ENCODE measurements at regions not wholly inside any gene's neighbourhood (a gene's known extent, or its start where the extent isn't known, plus 50 kb on each side); places are given as distances from the start of the nearest gene placed in this dataset.

DNA sequence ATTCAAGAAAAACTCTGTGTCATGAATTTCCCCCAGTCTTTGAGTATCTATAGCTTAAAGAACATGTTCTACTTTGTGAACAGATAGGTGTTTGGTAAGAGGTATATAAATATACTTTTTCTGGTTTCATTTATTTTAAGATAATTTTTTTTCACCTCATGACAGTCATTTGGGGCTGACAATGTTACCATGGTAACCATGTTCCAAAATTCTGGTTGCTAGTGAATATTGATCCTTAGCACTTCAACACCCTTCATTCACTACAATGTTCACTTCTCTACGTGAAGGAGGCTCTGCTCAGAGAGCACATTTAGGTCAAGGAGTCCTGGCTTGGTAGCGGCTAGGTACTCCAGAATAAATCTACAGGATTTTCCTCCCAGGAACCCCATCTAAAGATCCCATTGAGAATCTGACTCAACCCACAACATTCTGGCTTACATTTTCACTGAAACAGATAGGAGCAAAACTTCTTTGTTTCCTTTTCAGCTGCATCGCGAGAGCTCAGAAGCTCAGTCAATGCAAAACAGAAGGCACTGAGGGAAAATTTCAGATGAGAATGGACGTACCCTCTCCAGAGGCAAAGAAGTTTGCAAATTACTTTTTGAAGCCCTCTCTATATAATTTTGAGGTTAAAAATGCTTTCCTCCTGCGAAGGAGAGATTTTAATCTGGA lies 93.6 kb downstream of the ARF6 start:
- TF ChIP-seq, protein P1, sequence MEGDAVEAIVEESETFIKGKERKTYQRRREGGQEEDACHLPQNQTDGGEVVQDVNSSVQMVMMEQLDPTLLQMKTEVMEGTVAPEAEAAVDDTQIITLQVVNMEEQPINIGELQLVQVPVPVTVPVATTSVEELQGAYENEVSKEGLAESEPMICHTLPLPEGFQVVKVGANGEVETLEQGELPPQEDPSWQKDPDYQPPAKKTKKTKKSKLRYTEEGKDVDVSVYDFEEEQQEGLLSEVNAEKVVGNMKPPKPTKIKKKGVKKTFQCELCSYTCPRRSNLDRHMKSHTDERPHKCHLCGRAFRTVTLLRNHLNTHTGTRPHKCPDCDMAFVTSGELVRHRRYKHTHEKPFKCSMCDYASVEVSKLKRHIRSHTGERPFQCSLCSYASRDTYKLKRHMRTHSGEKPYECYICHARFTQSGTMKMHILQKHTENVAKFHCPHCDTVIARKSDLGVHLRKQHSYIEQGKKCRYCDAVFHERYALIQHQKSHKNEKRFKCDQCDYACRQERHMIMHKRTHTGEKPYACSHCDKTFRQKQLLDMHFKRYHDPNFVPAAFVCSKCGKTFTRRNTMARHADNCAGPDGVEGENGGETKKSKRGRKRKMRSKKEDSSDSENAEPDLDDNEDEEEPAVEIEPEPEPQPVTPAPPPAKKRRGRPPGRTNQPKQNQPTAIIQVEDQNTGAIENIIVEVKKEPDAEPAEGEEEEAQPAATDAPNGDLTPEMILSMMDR (IDR thresholded peaks at IDR 0.05): no peak
- no peak for TF ChIP-seq POLR2A (IDR thresholded peaks at IDR 0.05)
- H3K36me3 ChIP-seq: no peaks in the 10 kb centered on the region
- no peak overlapping the region for H3K4me3 ChIP-seq
- H3K27ac ChIP-seq: peak overlapping the region; percentile 61
- H3K27me3 ChIP-seq: no peaks in the 10 kb centered on the region
- H3K9me3 ChIP-seq: no peaks in the 10 kb centered on the region
- DNase-seq: no peak
- intact Hi-C loops (cut with DNase I; ENCODE audit: low total_unique reads): no loop called here
- H3K4me1 ChIP-seq: no peaks in the 10 kb centered on the region

DNA sequence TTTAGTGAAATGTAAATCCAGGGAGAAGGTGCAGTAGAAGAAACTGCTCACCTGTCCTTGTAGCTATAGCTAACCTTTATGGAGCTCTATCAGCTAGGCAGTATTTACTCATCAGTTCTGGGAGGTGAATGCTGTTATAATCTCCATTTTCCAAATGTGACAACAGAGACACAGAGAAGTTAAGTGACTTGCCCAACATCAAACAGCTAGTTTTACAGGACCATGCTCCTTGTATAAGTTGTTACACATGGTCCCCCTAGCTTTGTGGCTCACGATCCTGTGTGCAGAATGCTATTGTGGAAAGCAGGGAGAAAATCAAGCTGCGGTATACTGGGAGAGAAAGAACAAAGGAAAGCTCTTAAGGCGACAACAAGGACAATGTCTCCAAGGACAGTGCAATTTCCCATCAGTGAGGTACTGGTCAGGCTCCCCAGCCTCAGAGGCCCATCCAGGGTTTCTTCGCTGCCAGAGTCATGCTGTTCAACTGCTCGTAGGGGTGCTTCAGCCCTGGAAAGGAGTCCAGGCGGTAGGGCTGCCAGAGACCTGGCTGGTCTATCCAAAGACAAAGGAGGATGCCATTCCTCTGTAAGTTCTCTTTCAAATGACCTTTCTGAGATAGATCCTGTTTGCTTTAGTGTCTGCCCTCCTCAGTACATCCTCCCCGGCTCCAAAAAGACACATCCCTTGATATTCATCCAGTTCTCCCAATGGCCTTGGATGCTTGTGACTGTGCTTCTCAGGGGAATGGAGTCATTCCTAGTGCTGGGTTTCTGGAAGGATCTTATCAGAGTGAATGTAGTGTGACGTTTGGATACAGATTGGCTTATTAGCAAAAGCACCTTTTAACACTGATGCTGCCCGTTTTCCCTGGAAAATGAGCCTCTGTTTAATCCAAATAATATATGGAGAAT lies 95.5 kb downstream of the ARF6 start:
- Histone ChIP-seq H3K4me3 (no peak overlapping the region), H3K27ac (peak overlapping the region; percentile 61), H3K9me3 (no peaks in the 10 kb centered on the region), H3K36me3 (no peaks in the 10 kb centered on the region), H3K4me1 (no peaks in the 10 kb centered on the region), H3K27me3 (no peaks in the 10 kb centered on the region)
- TF ChIP-seq POLR2A (IDR thresholded peaks at IDR 0.05): no peak
- TF ChIP-seq, protein P1 (IDR thresholded peaks at IDR 0.05): no peak
- intact Hi-C loops (cut with DNase I; ENCODE audit: low total_unique reads): no loop called here
- no peak for DNase-seq

DNA sequence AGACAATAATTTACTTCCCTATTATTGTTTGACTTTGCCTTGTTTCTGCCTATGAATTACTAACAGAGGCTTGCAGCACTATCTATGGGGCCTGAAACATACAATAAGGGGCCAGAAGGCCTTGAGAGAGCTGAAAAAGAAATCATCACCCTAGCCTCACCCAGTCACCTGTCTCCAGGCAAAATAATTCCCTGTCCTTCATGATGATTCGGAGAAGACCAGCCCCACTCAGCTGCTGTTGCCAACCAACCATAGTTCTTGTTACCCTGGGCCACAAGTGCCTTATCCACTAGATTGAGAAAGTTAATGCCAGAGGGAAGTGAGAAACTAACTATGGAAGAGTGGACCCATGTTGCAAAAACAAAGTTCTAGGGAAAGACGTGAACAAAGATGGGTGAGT lies 97.1 kb downstream of the ARF6 start:
- Histone ChIP-seq H3K4me3 (no peak overlapping the region), H3K27ac (no peak overlapping the region), H3K4me1 (no peaks in the 10 kb centered on the region), H3K9me3 (no peaks in the 10 kb centered on the region), H3K36me3 (no peaks in the 10 kb centered on the region), H3K27me3 (no peaks in the 10 kb centered on the region)
- intact Hi-C loops (cut with DNase I; ENCODE audit: low total_unique reads): no loop called here
- no peak for DNase-seq
- TF ChIP-seq POLR2A (IDR thresholded peaks at IDR 0.05): no peak
- TF ChIP-seq, protein P1 (IDR thresholded peaks at IDR 0.05): no peak

DNA sequence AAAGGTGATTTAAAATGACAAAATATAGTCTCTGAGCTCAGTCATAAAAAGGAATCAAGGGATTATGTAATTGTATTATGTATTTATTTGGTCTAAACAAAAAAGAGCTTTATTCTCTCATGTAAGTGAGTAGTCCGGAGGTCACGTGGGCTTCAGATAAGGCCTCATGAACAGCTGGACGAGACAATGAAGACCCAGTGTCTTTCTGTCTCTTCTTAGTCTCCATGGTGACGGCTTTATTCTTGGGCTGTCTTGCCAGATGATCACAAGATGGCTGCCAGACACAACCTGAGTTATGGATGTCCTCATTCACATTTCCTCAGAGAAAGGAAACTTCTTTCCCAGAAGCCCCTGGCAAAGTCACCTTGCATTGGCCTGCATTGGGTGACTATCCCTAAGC lies 98.6 kb downstream of the ARF6 start:
- no peaks in the 10 kb centered on the region for H3K4me1 ChIP-seq
- TF ChIP-seq POLR2A (IDR thresholded peaks at IDR 0.05): no peak
- TF ChIP-seq, protein P1 (IDR thresholded peaks at IDR 0.05): no peak
- H3K27ac ChIP-seq: no peak overlapping the region
- no peaks in the 10 kb centered on the region for H3K27me3 ChIP-seq
- no peaks in the 10 kb centered on the region for H3K9me3 ChIP-seq
- intact Hi-C loops (cut with DNase I; ENCODE audit: low total_unique reads): no loop called here
- DNase-seq: no peak
- H3K4me3 ChIP-seq: no peak overlapping the region
- H3K36me3 ChIP-seq: no peaks in the 10 kb centered on the region

DNA sequence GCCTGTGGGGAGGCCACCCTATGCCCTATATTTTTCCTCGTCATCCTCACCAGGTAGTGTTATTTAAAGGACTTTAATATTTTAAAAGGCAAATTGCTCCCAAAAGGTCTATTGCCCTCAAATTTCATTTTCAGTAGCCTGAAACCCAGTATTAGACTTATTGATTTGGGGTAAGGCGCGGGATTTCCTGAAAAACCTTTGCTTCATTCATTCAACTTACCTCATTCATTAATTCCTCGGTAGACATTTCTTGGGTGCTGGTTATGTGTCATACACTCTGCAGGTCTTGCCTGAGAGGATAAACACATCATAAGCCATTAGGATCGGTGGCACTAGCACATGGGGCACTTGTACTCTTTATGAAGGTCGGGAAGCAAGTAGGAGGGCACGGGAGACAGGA lies 99.2 kb downstream of the ARF6 start:
- intact Hi-C loops (cut with DNase I; ENCODE audit: low total_unique reads): no loop called here
- no peaks in the 10 kb centered on the region for H3K27me3 ChIP-seq
- H3K36me3 ChIP-seq: no peaks in the 10 kb centered on the region
- DNase-seq: no peak
- no peak overlapping the region for H3K4me3 ChIP-seq
- no peaks in the 10 kb centered on the region for H3K4me1 ChIP-seq
- H3K9me3 ChIP-seq: no peaks in the 10 kb centered on the region
- no peak overlapping the region for H3K27ac ChIP-seq
- TF ChIP-seq POLR2A (IDR thresholded peaks at IDR 0.05): no peak
- TF ChIP-seq, protein P1 (IDR thresholded peaks at IDR 0.05): no peak
